NCI-H345 (cell line): ENCODE measurements at regions not wholly inside any gene's neighbourhood (a gene's known extent, or its start where the extent isn't known, plus 50 kb on each side); places are given as distances from the start of the nearest gene placed in this dataset.
"Not testable (repeated sequence)": the region's sequence is repeated elsewhere in the genome, so short reads cannot be mapped to it uniquely, and the experiment has no call there.

Experiments used
- DNase-seq: peaks from one replicate; lab custom pipeline; 2025; lab: John Stamatoyannopoulos, UW

DNA sequence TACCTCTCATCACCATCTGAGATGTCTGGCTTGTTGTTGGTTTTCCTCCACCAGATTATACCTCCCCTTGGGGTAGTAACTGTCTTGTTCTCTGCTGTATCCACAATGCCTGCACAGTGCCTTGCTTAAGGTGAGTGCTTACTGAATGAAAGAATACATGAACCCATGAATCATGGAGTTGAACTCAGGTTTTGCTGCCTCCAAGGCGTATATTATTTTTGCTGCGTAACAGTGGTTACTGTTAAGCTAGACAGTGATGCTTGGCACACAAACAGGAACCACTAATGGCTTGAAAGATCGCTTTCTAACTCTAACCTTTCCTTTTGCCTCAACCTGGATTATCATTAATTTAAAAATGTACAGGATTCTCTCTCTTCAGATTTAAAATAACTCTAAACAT, 695.8 kb downstream of the TOX3 start:
- no peak for DNase-seq

GRCh38 chr16:51849715-51850114, 697.2 kb downstream of the TOX3 start:
- DNase-seq: no peak

DNA sequence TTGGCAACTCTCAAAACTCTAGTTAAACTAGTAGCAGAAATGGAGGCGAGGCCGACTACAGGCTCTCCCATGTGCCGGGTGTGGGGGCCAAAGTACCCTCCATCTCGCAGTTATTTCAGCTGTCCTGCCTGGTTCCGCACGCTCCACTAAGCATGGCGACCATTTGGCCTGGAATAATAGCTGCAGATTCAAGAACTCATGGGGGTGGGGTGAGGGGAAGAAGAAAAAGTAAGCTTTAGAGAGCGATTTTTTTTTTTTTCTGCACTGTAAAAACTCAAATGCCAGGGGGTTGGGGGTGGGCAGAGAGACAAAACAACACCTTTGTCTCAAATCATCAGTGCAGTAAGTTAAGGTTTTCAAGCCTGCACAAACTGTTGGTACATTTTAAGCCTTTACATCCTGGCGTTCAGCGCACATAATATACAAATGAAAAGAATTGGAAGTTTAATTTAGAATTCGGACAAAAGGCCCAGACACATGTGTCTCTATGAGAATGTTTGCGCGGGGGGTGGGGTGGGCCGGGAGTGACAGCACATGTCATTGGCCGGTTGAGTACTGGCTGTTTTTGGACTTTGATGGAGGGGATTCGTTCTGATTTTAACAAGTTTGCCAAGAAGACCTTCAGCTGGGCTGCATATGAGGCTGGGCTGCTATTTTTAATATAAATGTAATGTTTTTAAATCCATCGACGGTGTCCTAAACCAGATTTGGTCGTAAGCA, 694.7 kb upstream of the SALL1 start:
- DNase-seq: no peak

- DNase-seq: no peak
These were observed 688.8 kb upstream of the SALL1 start for GRCh38 chr16:51839727-51840462.

GRCh38 chr16:51834794-51835193, 683.7 kb upstream of the SALL1 start:
- DNase-seq: no peak

- DNase-seq: no peak
These were observed 683.1 kb upstream of the SALL1 start for GRCh38 chr16:51834133-51834532.

- DNase-seq: no peak
These were observed 680.7 kb upstream of the SALL1 start for GRCh38 chr16:51831595-51832367.

DNA sequence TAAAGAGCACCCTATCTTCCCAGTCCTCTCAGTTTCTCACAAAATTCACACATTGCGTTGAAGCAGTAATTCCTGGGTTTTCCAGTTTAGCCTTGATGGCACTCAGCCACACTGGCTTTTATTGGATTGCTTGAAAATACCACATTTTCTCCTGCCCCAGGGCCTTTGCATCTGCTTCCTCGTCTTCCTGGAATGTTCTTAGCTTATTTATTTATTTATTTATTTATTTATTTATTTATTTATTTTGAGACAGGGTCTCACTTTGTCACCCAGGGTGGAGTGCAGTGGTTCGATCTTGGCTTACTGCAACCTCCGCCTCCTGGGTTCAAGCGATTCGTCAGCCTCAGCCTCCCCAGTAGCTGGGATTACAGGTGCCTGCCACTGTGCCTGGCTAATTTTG, 680.0 kb upstream of the SALL1 start:
- DNase-seq: not testable (repeated sequence)

DNA sequence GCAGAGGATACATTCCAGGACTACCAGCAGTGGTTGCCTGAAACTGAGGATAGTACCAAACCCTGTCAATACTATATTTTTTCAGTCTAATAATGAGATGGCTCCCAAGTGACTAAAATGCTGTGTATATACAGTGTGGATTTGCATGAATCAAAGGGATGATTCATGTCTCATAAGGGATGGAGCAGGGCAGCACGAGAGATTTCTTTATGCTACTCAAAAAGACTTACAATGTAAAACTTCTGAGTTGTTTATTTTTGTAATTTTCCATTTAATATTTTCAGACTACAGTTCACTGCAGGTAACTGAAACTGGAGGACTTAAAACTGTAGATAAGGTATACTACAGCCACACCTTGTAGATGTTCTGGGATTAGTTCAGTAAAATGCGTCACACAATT, 674.7 kb upstream of the SALL1 start:
- DNase-seq: no peak

GRCh38 chr16:51822471-51822870, 671.4 kb upstream of the SALL1 start:
- DNase-seq: no peak

GRCh38 chr16:51821527-51821926, 670.5 kb upstream of the SALL1 start:
- DNase-seq: no peak

DNA sequence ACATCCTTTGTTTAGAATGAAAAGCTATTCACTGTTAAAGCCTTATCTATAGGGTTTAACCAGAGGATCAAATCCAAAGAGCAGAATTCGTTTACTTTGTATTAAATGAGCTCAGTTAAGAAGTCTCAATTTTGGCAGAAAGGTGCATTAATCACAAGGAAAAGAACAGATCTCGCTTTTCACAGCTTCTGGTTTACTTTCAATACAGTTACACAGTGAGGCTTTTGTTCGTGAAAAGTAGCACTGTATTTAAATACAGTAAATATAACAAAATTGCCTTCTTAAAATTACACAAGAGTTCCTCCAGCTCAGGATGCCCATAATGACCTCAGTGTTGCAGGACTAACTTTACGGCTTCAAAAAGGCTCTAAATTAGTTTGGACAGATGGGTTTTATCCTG, 669.1 kb upstream of the SALL1 start:
- DNase-seq: no peak

GRCh38 chr16:51818342-51818944, 667.4 kb upstream of the SALL1 start:
- DNase-seq: no peak

- DNase-seq: no peak
These were observed 665.9 kb upstream of the SALL1 start for GRCh38 chr16:51816929-51817328.

DNA sequence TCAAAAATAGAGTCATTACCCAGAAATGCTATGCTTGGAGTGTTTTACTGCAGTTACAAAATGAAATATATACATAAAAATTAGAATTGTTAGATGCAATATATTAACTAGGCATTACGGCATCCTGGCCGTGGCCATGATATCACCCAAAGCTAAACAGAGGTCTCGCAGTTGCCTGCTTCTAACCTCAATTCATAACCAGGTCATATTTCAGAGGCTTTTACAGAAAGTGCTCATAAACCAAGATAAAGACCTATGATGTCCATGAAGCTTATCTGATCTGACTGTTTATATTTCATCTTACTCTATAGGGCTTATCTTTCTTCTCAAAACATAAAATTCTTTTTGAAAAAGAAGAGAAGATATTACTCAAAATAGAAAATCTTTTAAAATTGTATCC, 664.5 kb upstream of the SALL1 start:
- no peak for DNase-seq

- DNase-seq: no peak
These were observed 663.5 kb upstream of the SALL1 start for GRCh38 chr16:51814617-51815016.

DNA sequence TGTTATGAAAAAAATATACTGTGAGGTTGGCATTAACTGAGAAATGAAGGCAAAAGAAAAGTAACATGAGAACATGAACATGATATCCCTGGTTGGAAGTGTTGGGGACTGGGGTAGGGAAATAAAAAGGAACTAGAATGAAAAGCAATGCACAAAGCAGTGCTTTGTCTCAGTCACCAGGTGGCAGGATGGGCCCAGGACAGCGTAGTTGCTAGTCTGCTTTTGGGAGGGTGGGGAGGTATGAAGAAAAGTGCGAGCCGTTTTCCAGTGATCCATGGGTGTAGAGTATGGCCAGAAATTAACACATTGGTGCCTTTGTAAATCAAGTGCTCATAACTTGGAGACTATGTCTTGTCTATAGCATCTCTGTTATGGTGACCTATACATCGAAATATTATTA, 662.5 kb upstream of the SALL1 start:
- no peak for DNase-seq

DNA sequence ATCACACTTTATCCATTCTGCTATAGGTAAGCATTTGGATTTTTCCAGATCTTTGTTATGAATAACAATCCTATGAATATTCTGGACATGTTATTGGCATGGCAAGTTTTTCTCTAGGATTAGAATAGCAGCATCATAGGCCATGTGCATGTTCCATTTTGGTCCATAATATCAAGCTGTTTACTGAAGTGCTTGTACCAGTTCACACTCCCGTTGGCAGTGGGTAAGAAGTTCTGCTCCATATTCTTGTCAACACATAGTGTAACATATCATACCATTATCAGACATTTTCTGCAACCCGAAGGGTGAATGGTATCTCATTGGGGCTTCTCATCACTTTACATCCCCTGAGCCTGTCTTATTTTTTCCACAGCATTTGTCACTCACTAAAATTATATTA, 661.9 kb upstream of the SALL1 start:
- DNase-seq: no peak

DNA sequence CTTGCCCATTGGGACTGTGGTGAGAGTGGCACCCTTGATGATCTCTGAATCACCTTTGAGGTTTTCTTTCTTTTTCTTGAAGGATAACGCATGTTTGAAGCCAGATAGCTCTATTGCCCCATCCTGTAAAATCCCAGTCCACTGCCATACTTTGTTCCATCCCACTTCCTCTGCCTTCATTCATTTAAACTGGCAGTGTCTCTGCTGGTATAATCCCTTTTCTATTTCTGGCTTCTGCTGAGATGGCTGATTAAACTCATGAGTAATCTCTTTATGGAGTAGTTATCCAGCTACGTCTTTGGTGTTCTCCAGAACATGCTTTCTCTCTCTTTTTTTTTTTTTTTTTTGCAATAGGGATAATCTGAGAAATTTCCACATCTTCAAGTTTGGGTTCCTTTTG, 656.5 kb upstream of the SALL1 start:
- DNase-seq: no peak

DNA sequence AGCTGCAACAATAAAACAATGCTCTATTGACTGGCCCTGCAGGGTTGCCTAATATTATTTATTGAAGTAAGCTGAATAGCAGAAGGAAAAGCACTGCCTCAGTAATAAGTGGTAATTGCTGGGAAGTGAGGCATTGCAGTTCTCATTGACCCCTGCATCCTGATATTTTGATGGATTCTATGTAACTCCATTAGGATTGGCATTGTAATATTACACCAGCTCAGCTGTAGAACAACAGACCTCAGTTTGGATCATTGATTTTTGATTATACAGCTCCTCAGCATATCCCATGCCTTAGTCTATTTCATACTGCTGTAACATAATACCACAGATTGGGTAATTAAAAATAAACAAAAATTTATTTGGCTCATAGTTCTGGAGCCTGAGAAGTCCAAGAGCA, 650.6 kb upstream of the SALL1 start:
- no peak for DNase-seq

DNA sequence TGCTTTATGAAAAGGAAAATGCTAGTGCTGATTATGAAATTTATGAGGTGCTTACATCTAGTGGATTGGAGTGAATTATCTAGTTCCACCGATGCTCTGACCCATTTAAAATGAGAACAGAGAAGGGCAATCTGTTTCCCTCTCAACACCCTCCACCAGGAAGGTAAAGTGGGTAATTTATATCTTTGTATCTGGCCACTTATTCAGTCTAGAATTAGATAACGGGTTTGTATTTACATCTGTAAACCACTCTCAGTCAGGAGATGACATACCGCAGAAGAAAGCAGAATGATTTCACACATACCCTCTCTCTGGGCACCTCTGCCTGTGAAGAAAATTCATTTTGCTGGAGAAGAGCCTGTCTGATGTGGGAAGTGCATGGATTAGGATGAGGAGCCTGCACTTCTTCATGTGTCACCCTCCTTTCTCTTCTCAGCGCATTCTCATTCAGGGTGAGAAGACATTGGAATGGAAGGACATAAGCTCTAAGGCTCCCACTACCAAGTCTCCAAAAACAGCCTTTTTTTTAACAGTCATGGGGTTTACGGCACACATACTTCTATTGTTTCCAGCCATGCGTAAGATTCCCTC, 646.7 kb upstream of the SALL1 start:
- DNase-seq: no peak

GRCh38 chr16:51779240-51779639, 628.2 kb upstream of the SALL1 start:
- no peak for DNase-seq
